Pulmonary artery endothelial cell (primary cell): ENCODE measurements at regions not wholly inside any gene's neighbourhood (a gene's known extent, or its start where the extent isn't known, plus 50 kb on each side); places are given as distances from the start of the nearest gene placed in this dataset.

Experiments
- DNase-seq: peaks from one replicate; pipeline ENCODE4 v3.0.0-alpha.2; 2011; ENCODE audit warnings: low read depth, low spot score

DNA sequence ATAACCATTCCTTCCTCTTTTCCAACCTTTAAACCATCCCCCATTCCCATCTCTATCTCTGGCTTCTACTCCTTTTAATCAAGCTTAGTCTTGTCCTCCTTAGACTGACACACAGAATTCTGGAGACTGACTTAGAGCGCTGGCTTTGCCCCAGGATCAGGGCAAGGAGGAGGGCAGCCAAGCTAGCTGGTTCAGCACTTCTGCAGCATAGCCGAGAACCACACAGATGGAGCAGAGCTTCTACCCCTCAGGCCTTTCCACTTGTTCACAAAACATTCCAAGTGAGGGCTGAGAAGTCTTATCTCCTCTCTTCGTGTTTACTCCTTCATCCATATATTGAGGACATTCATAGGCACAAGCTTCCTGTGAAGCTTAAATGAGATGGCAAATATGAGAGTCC is 246.5 kb upstream of the PEX5L start:
- no peak for DNase-seq

- no peak for DNase-seq
These were observed 247.8 kb upstream of the PEX5L start for GRCh38 chr3:180284331-180285110.

DNA sequence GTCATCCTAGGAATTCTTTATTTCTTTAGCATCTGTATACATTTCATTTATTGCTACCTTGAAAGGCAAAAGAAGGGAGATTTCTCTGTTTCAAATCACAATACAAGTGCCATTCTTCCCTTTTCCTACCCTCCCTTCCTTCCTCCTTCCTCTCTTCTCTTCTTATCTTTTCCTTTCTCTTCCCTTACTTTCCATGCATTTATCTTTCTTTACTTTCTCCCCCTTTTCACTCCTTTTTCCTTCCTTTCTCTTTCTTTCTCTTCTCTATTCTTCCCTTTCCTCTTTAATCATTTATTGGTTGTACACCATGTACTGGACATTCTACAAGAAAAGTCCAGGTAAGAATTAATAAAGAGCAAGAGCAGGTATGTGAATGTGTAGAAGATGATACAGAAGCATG is 251.0 kb upstream of the PEX5L start:
- no peak for DNase-seq

DNA sequence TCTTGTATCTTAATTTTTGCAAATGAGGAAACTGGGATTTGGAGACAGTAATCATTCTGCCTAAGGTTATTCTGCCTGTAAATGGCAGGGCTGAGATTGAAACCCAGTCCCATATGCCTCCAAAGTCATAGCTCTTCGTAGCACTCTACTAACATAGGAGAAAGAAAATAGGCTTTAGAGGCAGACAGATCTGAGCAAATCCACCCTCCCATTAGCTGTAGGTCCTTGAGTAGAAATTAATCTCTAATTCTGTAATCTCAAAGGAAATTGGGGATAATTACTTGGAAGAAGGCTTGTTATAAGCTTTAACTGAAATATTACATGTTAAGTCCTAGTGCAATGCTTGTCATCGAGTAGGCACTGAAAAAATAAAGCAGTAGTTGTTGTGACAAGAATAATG is 252.1 kb upstream of the PEX5L start:
- no peak for DNase-seq

DNA sequence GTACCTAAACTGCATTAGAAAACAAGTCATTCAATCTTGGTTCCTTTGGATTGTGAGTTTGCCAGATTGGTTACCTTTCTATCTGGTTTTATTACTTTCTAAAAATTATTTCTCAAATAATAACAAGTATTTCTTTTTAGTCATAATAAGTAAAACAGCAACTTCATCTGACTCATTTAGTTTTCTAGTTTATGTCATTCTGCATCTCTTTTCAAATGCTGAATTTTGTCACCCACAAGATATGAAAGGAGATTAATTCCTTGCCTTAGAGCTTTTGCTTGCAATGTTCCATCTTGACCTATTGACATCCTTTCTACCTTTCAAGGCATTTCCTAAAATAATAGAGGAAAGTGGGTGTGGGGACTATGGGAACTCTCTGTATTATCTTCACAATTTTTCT is 253.6 kb upstream of the PEX5L start:
- DNase-seq, result no peak

- DNase-seq, result no peak
These were observed 257.7 kb upstream of the PEX5L start for GRCh38 chr3:180294282-180295027.

- no peak for DNase-seq
These were observed 259.1 kb upstream of the PEX5L start for GRCh38 chr3:180295811-180296210.

GRCh38 chr3:180296971-180297370 is 260.2 kb upstream of the PEX5L start:
- no peak for DNase-seq

DNA sequence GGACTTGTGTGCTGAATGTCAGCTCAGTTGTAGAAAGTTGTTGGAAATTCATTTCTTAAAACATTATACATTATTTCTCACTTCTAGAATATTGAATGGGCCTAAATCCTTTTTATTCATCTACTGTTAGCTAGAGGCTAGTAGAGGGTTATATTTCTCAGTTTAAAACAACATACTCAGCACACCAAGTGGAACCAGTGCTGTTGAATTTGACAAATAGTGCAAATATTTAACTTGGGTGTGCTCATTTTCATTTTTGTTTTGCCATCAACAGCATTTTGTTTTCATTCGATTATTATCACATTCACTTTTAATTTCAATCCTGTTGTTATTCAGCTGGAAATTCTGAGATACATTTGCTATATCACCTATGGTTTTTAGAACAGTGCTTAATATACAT is 269.4 kb upstream of the PEX5L start:
- DNase-seq, result no peak

DNA sequence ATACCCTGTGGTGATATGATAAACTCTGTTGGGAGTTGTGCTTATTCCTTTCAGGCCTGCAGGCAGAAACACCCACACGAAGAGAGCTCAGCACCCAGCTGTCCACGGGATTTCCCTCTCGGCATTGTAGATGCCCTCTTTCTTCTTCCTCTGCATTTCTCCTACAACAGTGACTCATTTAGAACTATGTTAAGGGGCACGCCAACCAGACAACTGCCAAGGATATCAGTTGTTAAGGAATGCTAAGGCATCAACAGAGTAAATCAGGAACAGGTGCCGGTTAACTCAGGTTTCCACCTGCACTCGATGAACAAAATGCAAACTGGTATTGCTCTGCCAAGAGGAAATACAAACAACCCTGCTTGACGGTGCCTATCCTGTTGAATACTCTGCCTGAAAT is 270.0 kb upstream of the PEX5L start:
- no peak for DNase-seq

DNA sequence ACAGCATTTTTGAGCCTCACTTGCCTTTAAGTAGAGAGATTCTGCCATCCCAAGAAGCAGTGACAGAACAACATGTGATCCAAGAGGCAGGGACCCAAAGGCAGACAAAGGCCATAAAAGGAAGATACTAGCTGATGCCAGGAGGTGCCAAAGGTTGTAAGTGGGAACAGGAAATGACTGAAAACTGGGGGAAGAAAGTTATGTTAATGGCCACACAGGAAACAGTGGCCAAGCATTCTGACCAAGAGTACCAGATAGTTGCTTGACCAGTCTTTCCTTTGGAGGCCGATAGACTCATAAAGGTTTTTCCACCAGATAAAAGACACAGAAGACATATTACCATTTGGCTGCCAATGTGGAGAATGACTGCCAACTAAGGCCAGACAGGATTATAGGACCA is 274.5 kb upstream of the PEX5L start:
- DNase-seq, result no peak

DNA sequence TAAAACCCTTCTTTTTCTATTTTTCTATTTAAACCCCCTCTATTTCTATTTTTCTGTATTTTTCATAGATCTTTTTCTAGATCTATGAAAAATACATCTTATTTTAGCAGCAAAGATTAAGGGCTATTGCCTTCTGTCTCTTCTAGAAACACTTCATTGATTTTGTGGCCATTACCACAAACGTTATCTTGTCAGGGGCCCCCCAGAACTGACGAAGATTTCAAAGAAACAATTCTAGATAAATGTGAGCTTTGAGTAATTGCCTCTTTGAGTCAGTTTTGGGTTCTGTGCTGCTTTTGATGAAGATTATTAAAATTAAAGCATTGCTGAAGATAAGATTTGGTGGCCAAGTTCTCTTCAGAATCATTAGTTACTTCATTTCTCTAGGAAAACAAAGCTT is 279.6 kb upstream of the PEX5L start:
- DNase-seq, result no peak

- DNase-seq, result no peak
These were observed 282.5 kb upstream of the TTC14 start for GRCh38 chr3:180319461-180319860.

DNA sequence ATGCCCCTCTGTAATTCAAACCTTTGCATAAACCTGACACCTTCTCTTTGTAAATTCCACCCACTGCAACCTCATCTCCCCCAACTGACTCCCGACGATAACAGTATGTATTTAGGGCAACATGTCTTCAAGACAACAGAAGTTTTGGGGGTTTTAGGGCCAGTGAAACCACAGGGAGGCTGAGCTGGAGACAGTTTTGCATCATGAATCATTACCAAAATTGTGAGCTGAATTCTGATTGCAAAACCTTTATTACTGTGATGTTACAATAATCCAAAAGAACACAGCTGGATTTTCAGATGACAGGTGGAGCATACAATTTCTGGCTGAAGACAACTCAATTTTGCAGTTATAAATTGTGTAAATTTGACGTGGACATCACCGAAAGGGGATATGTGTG is 281.3 kb upstream of the TTC14 start:
- no peak for DNase-seq

DNA sequence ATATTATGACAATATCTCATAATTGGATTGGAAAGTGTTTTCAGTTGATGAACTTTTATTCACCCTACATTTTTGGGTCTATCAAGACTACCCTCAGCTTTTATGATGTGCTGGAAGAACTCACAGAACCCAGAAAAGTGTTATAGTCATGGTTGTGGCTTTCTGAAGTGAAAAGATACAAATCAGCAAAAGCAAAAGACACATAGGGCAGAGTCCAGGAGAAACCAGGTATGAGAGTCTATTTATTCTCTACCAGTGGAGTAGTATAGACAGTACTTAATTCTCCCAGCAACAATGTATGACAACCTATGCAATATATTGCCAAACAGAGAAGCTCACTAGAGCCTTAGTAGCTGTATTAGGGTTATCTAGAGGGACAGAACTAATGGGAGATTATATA is 280.4 kb upstream of the TTC14 start:
- DNase-seq, result no peak

DNA sequence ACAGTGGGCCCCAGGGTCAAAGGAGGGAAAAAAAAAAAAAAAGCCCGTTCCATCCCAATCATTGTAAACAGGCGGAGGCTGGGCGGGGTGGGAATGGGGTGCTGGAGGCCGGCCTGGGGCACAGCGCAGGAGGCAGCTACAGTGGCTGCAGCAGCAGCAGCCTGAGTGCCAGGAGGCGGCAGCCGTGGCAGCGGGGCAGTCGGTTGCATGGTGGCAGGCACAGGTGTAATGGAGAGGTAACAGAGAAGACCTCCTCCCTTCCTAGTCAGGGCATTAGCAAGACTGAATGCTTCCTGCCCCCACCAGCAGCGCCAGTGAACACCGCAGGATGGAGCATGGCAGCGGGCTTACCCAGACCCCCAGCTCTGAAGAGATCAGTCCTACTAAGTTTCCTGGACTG is 279.1 kb upstream of the TTC14 start:
- no peak for DNase-seq

- no peak for DNase-seq
These were observed 277.2 kb upstream of the TTC14 start for GRCh38 chr3:180324791-180325190.

GRCh38 chr3:180325533-180325932 is 276.4 kb upstream of the TTC14 start:
- no peak for DNase-seq

GRCh38 chr3:180325958-180326357 is 276.0 kb upstream of the TTC14 start:
- no peak for DNase-seq

DNA sequence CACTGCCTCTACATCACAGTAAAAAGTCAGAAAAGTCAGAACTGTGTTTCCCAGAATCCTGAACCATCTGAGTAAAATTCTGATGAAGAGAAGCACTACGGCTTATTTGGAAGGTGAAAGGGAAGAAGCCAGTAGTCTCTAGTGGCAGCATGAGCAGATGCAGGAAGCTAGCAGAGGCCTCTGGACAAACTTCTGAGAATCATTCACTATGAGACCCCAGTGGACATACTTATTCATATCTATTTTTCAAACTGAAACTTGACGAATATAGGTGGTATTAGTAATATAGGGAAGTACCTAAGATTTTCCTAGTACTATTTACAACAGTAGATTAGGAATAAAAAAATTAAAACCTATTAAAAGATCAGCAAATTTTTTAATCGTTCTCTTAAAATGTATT is 272.8 kb upstream of the TTC14 start:
- DNase-seq, result no peak

- DNase-seq, result no peak
These were observed 272.1 kb upstream of the TTC14 start for GRCh38 chr3:180329847-180330246.

DNA sequence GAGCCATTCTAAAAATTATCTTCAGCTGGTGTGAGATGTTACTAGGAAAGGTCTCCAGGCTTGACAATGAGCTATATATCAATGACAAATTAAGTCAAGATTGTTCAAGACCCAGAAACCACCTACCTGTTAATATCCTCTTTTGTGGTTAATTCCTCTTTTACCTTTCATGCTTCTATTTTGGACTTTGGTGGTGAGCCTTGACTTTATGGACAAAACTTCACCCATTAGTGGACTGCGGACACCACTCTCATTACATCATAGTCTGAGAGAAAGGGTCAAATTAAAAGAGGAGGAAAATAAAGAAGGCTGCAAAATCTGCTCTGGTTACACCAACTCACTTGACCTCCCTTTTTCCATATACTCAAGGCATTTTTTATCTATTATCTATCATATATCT is 271.5 kb upstream of the TTC14 start:
- no peak for DNase-seq

DNA sequence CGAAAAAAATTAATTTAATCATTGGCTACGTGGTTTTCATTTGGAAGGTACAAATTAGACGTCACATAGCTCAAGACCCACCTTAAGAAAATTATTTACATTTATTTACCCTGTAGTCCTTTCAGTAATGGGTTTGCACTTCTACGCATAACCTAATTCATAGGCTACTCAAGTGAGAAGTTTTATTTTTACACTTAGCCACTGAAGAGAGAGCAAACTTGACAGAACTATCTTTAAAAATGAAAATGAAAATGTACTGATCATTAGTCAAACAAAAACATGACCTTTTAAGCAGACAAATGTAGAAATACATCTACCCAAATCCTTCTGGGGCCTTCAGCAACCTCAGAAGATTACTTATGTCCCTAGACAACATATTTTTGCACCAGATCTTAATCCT is 269.4 kb upstream of the TTC14 start:
- DNase-seq, result no peak
